Mucosa of rectum (tissue), 2 donors: ENCODE measurements at regions not wholly inside any gene's neighbourhood (a gene's known extent, or its start where the extent isn't known, plus 50 kb on each side); places are given as distances from the start of the nearest gene placed in this dataset.

Experiments
- H3K27ac ChIP-seq, 2 donors: one replicate each; pipeline ENCODE4 v1.7.0; 2013; ENCODE audit warnings: inconsistent platforms in 2 of 2, low read depth in 2 of 2, low read length in 2 of 2
- H3K27me3 ChIP-seq, 2 donors: one replicate each; pipeline ENCODE4 v1.7.0; 2013; ENCODE audit warnings: low read length in 2 of 2; ENCODE audit not compliant: control insufficient read depth in 2 of 2, insufficient read depth in 2 of 2
- H3K36me3 ChIP-seq, 2 donors: one replicate each; pipeline ENCODE4 v1.7.0; 2013; ENCODE audit warnings: low read length in 2 of 2; ENCODE audit not compliant: control insufficient read depth in 2 of 2, insufficient read depth in 2 of 2
- H3K4me1 ChIP-seq, 2 donors: one replicate each; pipeline ENCODE4 v1.7.0; 2013; ENCODE audit warnings: low read length in 2 of 2, mild to moderate bottlenecking in 1 of 2; ENCODE audit not compliant: control insufficient read depth in 2 of 2, insufficient read depth in 2 of 2
- H3K4me3 ChIP-seq, 2 donors: one replicate each; pipeline ENCODE4 v1.7.0; 2013; ENCODE audit warnings: low read length in 2 of 2
- H3K9ac ChIP-seq, 2 donors: one replicate each; pipeline ENCODE4 v1.7.0; 2013; ENCODE audit warnings: low read length in 2 of 2, low read depth in 1 of 2, mild to moderate bottlenecking in 1 of 2
- H3K9me3 ChIP-seq, 2 donors: one replicate each; pipeline ENCODE4 v1.7.0; 2013; ENCODE audit warnings: low read length in 2 of 2; ENCODE audit not compliant: control insufficient read depth in 2 of 2
- donor health status: healthy.
- donor health status: Normal muscosa, but diverticular disease.

- no peak overlapping the region for H3K4me3 ChIP-seq
- H3K36me3 ChIP-seq = no peaks in the 10 kb centered on the region
- H3K27me3 ChIP-seq = no peaks in the 10 kb centered on the region
- no peaks in the 10 kb centered on the region for H3K4me1 ChIP-seq
- no peaks in the 10 kb centered on the region for H3K9me3 ChIP-seq
- no peak overlapping the region for H3K9ac ChIP-seq
- no peak overlapping the region for H3K27ac ChIP-seq
These were observed 166.3 kb upstream of the AHR start for GRCh38 chr7:17131983-17132655.

- Histone ChIP-seq H3K27me3 (no peaks in the 10 kb centered on the region), H3K4me3 (no peak overlapping the region), H3K9ac (no peak overlapping the region), H3K4me1 (no peaks in the 10 kb centered on the region), H3K27ac (no peak overlapping the region), H3K36me3 (no peaks in the 10 kb centered on the region), H3K9me3 (no peaks in the 10 kb centered on the region)
These were observed 165.7 kb upstream of the AHR start for GRCh38 chr7:17132726-17133125.

DNA sequence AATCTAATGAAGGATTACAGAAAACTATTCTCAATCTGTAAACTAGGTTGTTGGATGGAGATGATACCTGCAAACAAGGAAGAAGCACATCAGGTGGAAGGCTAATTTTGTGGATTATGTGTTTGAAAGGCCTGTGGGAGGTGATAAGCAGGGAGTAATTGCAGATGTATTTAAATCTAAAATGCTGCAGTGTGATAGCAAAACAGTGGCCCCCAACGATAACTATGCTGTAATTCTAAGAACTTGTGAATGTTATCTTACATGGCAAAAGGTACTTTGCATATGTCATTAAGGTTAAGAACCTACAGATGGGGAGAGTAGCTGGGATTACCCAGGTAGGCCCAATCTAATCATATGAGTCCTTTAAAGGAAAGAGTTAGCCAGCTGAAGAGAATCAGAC lies 164.5 kb upstream of the AHR start:
- no peaks in the 10 kb centered on the region for H3K4me1 ChIP-seq
- H3K27ac ChIP-seq = no peak overlapping the region
- no peaks in the 10 kb centered on the region for H3K36me3 ChIP-seq
- H3K9ac ChIP-seq = no peak overlapping the region
- no peak overlapping the region for H3K4me3 ChIP-seq
- H3K9me3 ChIP-seq = no peaks in the 10 kb centered on the region
- no peaks in the 10 kb centered on the region for H3K27me3 ChIP-seq

- H3K27ac ChIP-seq = no peak overlapping the region
- no peaks in the 10 kb centered on the region for H3K36me3 ChIP-seq
- H3K27me3 ChIP-seq = no peaks in the 10 kb centered on the region
- H3K9me3 ChIP-seq = no peaks in the 10 kb centered on the region
- H3K9ac ChIP-seq = no peak overlapping the region
- H3K4me3 ChIP-seq = no peak overlapping the region
- no peaks in the 10 kb centered on the region for H3K4me1 ChIP-seq
These were observed 163.7 kb upstream of the AHR start for GRCh38 chr7:17134786-17135185.

DNA sequence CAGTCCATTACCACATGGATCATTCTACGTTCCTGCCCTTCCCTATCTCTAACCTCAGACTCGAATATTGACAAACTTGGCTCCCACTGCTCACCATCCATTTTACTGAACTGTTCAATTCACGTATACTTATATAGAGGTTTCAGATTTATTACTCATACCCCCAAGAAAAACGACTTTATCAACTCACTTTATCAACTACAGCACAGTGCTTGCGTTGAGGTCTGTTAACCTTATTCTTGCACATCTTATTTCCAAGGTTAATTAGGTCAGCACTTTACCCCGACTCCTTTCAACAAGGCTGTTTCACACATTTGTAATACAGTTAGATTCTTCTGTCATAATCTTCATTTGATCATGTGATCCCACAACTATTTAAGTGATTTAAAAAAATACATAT lies 162.3 kb upstream of the AHR start:
- H3K9me3 ChIP-seq = no peaks in the 10 kb centered on the region
- no peak overlapping the region for H3K9ac ChIP-seq
- H3K36me3 ChIP-seq = no peaks in the 10 kb centered on the region
- H3K27me3 ChIP-seq = no peaks in the 10 kb centered on the region
- H3K27ac ChIP-seq = no peak overlapping the region
- no peak overlapping the region for H3K4me3 ChIP-seq
- no peaks in the 10 kb centered on the region for H3K4me1 ChIP-seq

- H3K27ac ChIP-seq = peak overlapping the region; percentile 2 to 24
- H3K9me3 ChIP-seq = no peaks in the 10 kb centered on the region
- no peaks in the 10 kb centered on the region for H3K36me3 ChIP-seq
- H3K27me3 ChIP-seq = no peaks in the 10 kb centered on the region
- H3K9ac ChIP-seq = no peak overlapping the region
- no peak overlapping the region for H3K4me3 ChIP-seq
- H3K4me1 ChIP-seq = no peaks in the 10 kb centered on the region
These were observed 159.4 kb upstream of the AHR start for GRCh38 chr7:17139081-17139480.

DNA sequence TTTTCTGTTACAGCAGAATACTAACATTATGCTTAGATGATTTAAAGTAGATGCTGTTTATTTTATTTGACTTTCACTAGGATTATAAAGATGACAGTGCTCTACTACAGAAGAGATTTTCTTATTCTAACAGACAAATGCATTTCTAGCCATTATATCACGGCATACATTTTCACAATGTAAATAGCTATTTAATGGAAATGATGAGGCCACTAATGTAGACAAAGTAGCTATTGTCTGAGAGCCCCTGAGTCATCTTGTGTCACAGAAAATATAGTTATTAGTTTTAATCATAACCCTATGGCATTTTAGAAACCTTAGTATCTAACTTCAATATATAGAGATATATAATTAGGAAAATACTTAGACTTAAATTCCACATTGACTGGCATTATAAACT lies 158.0 kb upstream of the AHR start:
- H3K27ac ChIP-seq = no peak overlapping the region
- no peak overlapping the region for H3K4me3 ChIP-seq
- H3K27me3 ChIP-seq = no peaks in the 10 kb centered on the region
- no peak overlapping the region for H3K9ac ChIP-seq
- H3K36me3 ChIP-seq = no peaks in the 10 kb centered on the region
- H3K4me1 ChIP-seq = no peaks in the 10 kb centered on the region
- no peaks in the 10 kb centered on the region for H3K9me3 ChIP-seq

DNA sequence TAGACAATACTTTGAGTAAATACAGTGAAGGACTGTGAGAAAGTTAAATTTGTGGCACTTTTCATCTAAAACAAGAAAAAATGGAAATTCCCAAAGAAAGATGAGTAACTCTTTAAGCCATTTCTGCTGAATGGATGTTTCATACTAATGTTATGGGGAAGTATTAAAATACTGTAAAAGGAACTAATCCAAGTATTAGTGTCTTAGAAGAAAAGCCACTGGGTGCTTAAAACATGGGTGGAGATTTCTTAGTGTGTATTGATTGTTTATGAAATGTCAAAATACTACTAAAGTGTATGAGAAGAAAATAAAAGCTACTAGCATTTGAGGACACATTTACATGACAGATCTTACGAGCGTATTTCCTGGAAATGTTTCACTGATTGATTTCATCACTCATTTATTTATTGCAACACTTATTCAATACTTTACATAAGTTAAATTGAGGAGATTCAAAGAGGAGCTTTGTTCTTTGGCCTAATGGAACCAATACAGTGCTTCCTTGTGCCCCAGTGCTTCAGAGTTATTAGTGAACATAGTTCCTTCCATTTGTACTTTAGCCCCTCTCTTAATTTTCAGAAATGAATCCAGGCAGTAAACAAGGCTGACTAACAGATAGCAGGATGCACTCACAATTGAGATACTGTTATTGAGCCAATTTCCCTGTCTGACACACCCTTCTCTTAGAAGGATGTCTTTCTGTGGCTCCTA lies 155.5 kb upstream of the AHR start:
- H3K4me3 ChIP-seq = peak overlapping the region in 1 of 2 donors; percentile 5
- no peak overlapping the region for H3K9ac ChIP-seq
- no peak overlapping the region for H3K27ac ChIP-seq
- no peaks in the 10 kb centered on the region for H3K9me3 ChIP-seq
- no peaks in the 10 kb centered on the region for H3K4me1 ChIP-seq
- no peaks in the 10 kb centered on the region for H3K27me3 ChIP-seq
- no peaks in the 10 kb centered on the region for H3K36me3 ChIP-seq

- Histone ChIP-seq H3K27me3 (no peaks in the 10 kb centered on the region), H3K9ac (no peak overlapping the region), H3K27ac (no peak overlapping the region), H3K4me1 (no peaks in the 10 kb centered on the region), H3K9me3 (no peaks in the 10 kb centered on the region), H3K4me3 (no peak overlapping the region), H3K36me3 (no peaks in the 10 kb centered on the region)
These were observed 154.1 kb upstream of the AHR start for GRCh38 chr7:17144322-17144721.

DNA sequence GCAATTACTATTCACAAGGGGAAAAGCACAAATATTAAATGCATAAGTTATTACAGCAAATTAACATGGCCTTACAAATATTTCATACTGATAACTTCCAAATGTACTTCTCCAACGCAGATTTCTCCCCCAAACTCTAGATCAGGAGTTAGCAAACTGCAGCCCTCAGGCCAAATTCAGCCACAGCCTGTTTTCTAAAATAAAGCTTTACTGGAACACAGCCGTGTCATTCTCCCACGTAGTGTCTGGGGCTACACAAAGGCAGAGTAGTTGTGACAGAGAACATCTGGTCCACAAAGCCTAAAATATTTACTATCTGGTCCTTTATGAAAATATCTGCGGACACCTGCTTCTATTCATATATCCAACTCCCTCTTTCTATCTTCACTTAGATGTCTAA lies 151.8 kb upstream of the AHR start:
- no peaks in the 10 kb centered on the region for H3K27me3 ChIP-seq
- no peak overlapping the region for H3K27ac ChIP-seq
- no peaks in the 10 kb centered on the region for H3K9me3 ChIP-seq
- no peak overlapping the region for H3K9ac ChIP-seq
- H3K36me3 ChIP-seq = no peaks in the 10 kb centered on the region
- no peak overlapping the region for H3K4me3 ChIP-seq
- no peaks in the 10 kb centered on the region for H3K4me1 ChIP-seq
